ENCODE measurements at regions not wholly inside any gene's neighbourhood (a gene's known extent, or its start where the extent isn't known, plus 50 kb on each side); places are given as distances from the start of the nearest gene placed in this dataset.
"Not testable (repeated sequence)": the region's sequence is repeated elsewhere in the genome, so short reads cannot be mapped to it uniquely, and the experiment has no call there.

- not testable (repeated sequence) for DNase-seq (ENCODE audit: low read depth)
Measured at GRCh38 chr9:81013191-81013590, 676.2 kb downstream of the TLE1 start.

- no peak for DNase-seq (ENCODE audit: low read depth)
Measured at GRCh38 chr9:81002906-81003305, 686.4 kb downstream of the TLE1 start.

DNA sequence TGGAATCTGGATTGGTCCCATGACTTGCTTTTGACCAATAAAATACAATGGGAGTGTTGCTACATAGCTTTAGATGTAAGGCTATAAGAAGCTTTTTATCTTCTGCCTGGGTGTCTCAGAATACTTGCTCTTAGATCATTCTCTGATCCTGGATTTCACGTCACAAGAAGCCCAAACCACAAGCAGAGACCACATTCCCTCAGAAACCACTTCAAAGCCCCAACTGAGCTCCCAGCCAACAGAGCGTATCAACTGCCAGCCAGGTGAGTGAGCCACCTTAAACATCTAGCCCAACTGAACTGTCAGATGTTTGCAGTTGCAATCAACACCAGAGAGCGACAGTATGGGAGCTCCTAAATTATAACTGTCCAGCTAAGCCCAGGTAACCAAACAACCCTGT, 687.1 kb downstream of the TLE1 start:
- no peak for DNase-seq (ENCODE audit: low read depth)

- no peak for DNase-seq (ENCODE audit: low read depth)
Measured at GRCh38 chr9:80995759-80996158, 693.6 kb downstream of the TLE1 start.

GRCh38 chr9:80994892-80995291, 694.5 kb downstream of the TLE1 start:
- no peak for DNase-seq (ENCODE audit: low read depth)

- DNase-seq (ENCODE audit: low read depth): not testable (repeated sequence)
Measured at GRCh38 chr9:80985595-80985994, 703.8 kb downstream of the TLE1 start.

DNA sequence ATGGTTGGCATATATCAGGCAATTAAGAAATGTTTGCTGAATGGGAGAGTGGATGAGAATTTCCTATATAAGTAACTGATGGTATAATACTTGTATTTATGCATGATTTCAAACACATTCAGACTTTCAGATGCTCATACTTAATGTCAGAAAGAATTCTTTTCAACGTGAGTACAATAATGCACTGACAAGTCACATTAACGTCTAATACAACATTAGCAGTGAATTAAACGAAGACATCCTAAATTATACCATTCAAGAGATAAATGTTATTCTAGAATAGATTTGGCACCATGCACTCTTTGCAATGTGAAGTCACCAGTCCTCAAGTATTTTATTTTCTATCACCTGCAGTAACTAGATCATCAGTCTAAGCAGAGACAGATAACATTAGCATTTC, 712.9 kb downstream of the TLE1 start:
- no peak for DNase-seq (ENCODE audit: low read depth)

DNA sequence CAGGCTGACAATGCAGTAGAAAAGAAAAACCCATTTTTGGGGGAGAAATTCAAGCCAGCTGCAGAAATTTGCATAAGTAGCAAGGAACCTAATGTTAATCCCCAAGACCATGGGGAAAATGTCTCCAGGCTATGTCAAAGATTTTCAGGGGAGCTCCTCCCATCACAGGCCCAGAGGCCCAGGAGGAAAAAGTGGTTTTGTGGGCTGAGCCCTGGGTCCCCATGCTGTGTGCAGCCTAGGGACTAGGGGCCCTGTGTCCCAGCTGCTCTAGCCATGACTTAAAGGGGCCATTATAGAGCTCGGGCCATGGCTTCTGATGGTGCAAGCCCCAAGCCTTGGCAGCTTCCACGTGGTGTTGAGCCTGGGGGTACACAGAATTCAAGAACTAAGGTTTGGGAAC, 719.0 kb downstream of the TLE1 start:
- not testable (repeated sequence) for DNase-seq (ENCODE audit: low read depth)

DNA sequence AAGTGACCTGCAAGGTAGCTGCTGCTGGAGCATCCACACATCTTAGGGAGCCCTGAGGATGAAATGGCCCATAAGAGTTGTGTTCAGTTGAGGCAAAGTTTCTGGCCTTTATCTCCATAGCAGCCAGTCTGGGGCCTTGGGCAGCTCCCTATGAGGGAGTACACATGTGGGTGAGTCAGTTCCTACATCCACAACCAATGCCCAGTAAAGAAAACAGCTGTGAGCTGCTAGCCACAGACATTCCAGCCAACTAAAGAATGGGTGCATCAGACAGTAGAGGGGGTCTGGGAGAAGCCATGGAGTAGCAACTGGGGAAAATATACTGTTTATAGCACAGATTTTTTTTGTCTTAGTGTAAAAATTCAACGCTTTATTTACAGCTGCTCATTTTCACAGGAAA, 720.7 kb downstream of the TLE1 start:
- no peak for DNase-seq (ENCODE audit: low read depth)

- DNase-seq (ENCODE audit: low read depth): no peak
Measured at GRCh38 chr9:80964914-80965313, 724.4 kb downstream of the TLE1 start.

DNA sequence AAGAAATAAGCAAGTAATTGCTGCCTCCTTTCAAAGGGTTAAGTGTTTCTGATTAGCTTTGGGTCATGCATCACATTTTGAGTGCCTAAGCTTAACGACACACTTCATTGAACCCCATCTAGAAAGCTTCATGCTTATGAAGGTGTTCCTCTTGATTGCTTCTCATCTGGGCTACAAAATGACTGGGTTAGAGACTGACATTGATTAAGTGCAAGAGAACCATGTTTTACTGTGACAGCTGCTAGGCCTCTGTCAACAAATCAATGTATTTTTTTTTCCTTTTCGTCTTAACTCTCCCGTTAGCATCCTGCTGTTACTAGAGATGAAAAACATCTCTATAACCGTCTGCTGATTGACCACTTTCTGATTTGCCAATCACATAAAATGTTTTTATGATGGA, 725.0 kb downstream of the TLE1 start:
- DNase-seq (ENCODE audit: low read depth): no peak

- no peak for DNase-seq (ENCODE audit: low read depth)
Measured at GRCh38 chr9:80957801-80958200, 731.5 kb downstream of the TLE1 start.

DNA sequence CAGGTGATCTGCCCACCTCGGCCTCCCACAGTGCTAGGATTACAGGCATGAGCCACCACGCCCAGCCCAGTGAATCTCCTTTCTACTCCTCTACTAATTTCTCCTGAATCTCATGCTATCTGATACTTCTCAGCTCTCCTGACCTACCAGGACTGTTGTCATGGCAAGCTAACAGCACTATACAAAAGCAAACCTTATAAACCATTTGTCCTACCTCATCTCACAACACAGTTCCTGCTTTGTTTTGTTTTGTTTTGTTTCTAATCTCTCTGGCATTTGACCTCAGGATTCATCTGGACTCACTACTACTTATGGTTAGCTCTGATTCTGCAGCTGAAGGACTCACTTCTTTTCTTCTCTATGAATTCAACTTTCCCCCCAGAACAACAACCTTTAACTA, 734.8 kb downstream of the TLE1 start:
- no peak for DNase-seq (ENCODE audit: low read depth)

GRCh38 chr9:80952363-80952922, 736.9 kb downstream of the TLE1 start:
- no peak for DNase-seq (ENCODE audit: low read depth)

DNA sequence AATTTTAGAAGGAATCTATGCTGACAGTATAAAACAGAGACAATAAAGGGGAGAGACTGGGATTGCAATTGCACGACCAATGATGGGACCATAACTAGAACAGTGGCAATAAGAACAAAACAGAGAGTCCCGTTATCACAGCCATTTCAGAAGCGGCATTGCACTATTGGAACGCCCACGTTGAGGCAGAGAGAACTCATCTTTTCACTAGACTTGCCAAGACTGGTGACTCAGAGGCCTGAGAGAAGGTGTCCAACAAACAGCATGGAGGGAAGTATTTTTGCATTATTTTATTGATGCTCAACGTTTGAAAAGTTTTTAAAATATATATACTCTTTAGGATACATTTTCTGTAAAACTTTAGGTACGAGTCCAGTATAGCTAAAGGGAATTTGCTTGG, 737.7 kb downstream of the TLE1 start:
- no peak for DNase-seq (ENCODE audit: low read depth)

- no peak for DNase-seq (ENCODE audit: low read depth)
Measured at GRCh38 chr9:80948876-80949275, 740.5 kb downstream of the TLE1 start.

DNA sequence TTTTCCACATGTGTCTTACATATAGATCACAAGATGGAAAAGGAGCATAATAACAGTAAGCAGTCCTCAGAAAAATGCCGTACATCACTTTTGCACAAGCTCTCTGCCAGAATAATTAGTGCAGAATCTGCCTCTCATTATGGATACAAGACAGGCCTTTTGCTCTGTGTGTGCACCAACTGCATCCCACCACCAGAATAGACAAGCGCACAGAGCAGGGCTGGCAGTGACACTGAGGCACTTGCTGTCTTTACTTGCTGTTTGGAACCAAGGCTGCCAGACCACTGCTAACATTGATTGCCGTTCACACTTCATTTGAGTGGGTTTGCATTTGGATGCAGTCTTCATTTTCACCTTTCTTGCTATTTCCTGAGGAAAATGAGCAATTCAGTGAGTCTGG, 741.3 kb downstream of the TLE1 start:
- no peak for DNase-seq (ENCODE audit: low read depth)

DNA sequence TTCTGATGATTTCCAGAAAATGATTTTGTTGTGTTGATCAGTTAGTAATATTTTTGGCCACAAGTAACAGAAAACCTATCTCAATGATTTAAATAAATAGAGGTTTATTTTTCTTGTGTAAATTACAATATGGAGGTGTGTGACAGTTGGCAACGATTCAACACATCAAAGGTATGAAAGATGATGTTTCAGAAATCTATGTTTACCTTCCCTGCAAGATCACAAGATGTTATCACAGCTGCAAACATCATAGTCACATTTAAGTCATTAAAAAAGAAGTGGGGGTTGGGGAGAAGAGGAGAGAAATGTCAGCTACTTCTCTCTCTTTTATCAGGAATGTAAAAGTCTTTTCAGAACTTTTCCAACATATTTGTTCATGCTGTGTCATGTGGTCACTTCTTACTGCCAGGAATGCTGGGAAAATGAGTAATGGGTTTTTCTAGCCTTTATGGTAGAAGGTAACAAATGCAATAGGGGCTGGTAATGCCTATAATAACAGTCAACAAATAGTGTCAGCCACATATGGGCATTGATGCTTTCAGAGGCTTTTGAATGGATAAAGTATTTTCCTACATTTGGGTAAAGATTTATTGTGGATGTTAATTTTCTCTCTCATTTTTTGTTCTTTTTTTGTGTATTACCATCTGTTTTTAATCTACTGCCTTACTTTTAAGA, 742.7 kb downstream of the TLE1 start:
- DNase-seq (ENCODE audit: low read depth): no peak

GRCh38 chr9:80945436-80945835, 743.9 kb downstream of the TLE1 start:
- DNase-seq (ENCODE audit: low read depth): no peak

- no peak for DNase-seq (ENCODE audit: low read depth)
Measured at GRCh38 chr9:80937645-80938044, 751.7 kb downstream of the TLE1 start.

- DNase-seq (ENCODE audit: low read depth): no peak
Measured at GRCh38 chr9:80934095-80934494, 755.3 kb downstream of the TLE1 start.

DNA sequence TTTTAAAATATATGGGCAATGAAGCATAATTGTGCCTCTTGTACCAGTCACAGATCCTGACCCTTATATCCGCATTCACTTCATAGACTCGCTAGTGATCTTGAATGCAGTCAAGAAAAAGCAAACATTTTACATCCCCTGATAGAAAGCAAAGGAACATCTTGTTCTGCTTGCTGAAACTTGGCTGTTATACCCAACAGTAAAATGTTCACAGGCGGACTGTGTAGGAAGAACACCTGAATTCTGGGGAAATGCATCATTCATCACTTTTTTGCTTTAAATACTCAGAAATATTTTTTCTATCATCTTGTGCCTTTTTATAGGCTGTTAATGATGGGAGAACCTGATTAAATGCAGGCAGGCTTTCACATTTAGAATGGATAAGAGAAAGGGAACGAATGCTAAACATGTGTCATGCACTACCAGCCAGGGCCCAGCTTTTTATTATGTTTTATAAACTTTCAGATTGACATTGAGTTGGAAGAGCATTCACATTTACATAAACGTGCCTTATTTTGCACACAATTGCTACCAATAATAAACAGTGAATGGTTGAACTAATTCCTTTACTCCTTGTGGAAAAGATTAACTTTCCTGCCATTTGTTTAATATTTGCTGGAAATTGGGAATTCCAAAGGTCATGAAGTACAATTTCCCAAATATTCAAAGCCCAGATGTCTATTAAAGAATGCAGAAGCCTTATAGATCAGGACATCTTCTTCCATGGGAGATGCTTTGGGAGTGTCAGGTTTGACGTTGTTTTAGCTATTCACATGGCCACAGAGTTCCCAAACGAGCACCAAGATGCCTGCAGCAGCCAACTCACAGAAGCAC, 756.2 kb downstream of the TLE1 start:
- DNase-seq (ENCODE audit: low read depth): no peak

DNA sequence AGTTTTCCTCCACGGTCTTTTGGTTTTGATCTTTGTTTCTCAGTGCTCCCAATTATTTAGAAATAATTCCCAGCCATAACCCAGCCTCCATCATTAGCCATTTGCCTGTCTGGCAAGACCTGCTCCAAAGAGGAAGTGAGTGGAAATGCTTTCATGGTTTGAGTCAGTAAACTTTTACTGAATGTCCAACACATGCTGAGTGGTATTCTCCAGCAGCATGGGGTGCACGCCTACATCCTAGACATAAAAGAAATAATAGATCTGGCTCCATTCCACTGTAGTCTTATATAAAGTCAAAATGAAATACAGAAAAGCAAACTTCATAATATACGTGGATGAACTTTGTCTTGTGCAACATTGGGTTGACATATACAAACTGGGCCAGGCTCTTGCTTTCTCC, 757.2 kb downstream of the TLE1 start:
- no peak for DNase-seq (ENCODE audit: low read depth)

All from stimulated activated CD8-positive, alpha-beta memory T cell treated with anti-CD3 and anti-CD28 coated beads, Interleukin-12 subunit alpha, Interleukin-12 subunit beta, amount 100 ng/mL, for 1 hour (primary cell).